GM19397 (cell line): ENCODE measurements at regions not wholly inside any gene's neighbourhood (a gene's known extent, or its start where the extent isn't known, plus 50 kb on each side); places are given as distances from the start of the nearest gene placed in this dataset.

Experiments
- ATAC-seq: cut with Tn5 transposase; IDR thresholded peaks from one replicate; pipeline ENCODE4 v1.9.1; 2021; ENCODE audit warnings: mild to moderate bottlenecking, moderate library complexity; ENCODE audit not compliant: unreplicated experiment

GRCh38 chr18:45298986-45299385 is 316.3 kb upstream of the SLC14A2 start:
- no peak for ATAC-seq

DNA sequence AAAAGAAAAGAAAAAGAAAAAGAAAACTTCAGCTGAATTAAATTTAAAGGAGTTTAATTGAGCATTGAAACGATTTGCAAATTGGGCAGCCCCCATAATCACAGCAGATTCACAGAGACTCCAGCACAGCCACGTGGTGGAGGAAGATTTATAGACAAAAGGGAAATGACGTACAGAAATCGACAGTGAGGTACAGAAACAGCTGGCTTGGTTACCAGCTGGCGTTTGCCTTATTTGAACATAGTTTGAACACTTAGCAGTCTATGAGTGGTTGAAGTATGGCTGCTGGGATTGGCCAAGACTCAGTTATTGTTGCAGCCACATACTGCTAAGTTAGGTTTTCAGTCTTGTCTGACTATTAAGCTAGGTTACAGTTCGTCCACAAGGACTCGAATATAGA is 312.2 kb upstream of the SLC14A2 start:
- no peak for ATAC-seq

- ATAC-seq = no peak
Measured at GRCh38 chr18:45304558-45304957, 310.7 kb upstream of the SLC14A2 start.

- no peak for ATAC-seq
Measured at GRCh38 chr18:45312555-45313126, 302.6 kb upstream of the SLC14A2 start.

DNA sequence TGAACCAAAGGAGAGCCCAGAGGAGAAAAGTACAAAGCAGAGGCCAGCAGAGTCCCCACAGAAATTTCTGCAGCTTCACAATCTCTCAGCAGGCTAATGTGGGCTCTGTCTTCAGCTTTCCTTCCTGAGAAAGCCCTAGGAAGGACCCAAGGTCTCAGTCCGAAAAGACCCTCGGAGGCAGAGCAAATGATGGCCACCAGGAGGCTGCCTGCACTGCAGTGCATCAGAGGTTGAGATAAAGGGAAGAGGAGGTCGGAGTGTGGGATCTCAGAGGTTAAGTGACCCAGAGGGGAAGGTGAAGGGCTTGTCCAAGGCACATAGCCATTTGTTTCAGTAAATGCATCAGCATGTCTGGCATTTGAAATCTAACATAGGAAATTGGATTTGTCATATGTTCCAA is 299.1 kb upstream of the SLC14A2 start:
- no peak for ATAC-seq

- no peak for ATAC-seq
Measured at GRCh38 chr18:45317948-45318640, 297.2 kb upstream of the SLC14A2 start.

- no peak for ATAC-seq
Measured at GRCh38 chr18:45320724-45321123, 294.6 kb upstream of the SLC14A2 start.

GRCh38 chr18:45321520-45321919 is 293.8 kb upstream of the SLC14A2 start:
- no peak for ATAC-seq

DNA sequence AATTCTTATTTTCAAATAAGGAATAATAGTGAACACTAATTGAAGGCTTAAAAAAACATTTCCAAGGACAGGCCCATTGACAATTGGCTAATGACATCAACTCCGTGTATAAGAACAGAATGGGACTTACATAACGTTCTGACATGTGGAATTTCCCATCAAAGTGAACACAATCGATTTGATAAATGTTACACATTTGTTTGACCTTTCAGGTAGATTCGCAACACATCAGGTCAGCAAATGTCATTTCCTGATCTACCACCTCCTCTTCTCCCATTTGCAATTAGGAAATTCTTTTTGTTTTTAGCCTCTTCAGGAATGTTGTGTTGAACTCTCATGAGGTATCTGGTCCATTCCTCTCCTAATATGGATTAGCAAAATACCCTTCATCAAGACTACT is 292.9 kb upstream of the SLC14A2 start:
- ATAC-seq = no peak

DNA sequence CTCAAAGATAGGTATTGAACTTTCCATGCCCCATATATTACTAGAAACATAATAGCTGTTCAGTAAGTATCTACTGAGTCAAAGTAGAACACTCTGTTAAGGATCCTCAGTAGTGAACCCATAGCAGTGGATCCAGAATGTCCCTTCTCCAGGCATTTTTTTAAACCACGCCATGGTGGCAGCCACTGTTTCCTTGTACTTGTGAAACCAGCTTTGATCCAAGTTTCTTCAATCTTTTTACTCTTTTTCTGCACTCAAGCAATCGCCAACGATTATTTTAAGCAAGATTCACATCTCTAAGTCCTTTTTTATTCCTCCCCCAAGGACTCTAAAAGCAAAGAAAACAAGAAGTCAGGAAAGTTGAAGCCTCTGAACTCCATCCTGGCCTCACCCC is 291.2 kb upstream of the SLC14A2 start:
- no peak for ATAC-seq

- no peak for ATAC-seq
Measured at GRCh38 chr18:45324495-45325113, 290.7 kb upstream of the SLC14A2 start.

DNA sequence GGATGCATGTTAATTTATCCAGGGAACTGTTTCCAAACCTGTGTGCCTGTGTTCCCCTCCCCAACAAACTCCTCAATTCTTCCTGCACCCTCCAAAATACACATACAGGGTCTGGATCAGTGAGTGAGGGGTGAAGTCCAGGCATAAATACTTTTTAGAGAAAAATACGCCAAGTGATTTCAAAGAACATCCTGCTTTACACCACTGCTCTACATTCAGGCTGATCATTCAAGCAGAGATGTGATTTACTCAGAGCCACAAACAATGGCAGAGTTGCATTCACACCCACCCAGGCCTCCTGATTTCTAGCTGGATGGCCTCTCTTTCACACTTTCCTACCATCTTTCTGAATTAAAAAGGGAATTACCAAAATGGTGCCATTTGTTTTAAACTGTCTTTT is 289.5 kb upstream of the SLC14A2 start:
- no peak for ATAC-seq

DNA sequence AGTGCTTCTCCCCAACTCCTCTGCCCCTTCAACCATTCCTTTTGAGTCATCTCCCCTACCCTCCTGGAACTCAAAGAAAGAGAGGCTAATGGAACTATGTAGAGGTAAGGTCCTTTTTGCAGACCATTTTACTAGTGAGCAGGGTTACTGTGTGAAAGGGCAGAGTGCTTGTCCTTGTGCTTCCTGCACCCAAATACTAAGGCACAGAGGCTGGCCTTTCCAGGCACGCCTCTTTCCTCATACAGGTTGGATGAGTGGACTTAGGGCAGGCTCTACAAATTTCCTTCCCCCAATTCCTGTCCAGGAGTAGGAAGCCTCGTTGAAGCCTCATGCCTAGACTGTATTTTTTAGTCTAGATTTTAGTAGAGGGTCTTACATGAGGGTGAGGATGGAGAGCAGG is 288.8 kb upstream of the SLC14A2 start:
- ATAC-seq = no peak

DNA sequence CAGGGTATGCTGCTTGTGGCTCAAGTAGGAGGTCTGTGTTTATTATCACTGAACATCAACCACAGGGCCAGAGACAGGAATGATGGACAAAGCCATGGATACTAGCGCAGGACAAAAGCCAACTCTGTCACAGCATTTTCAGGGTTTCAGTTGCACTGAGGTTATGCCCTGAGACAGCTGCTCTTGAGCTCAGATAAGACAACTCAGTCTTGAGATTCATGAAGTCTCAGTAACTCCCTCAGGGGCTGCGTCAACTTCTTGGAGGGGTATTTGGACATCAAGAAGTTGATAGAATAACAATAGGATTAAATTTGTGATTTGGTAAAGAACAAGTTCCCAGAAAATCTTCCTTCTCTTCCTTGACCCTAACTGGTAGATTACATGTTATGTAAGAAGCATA is 287.0 kb upstream of the SLC14A2 start:
- ATAC-seq = no peak

GRCh38 chr18:45328811-45329210 is 286.5 kb upstream of the SLC14A2 start:
- no peak for ATAC-seq

- ATAC-seq = no peak
Measured at GRCh38 chr18:45329316-45329715, 286.0 kb upstream of the SLC14A2 start.

DNA sequence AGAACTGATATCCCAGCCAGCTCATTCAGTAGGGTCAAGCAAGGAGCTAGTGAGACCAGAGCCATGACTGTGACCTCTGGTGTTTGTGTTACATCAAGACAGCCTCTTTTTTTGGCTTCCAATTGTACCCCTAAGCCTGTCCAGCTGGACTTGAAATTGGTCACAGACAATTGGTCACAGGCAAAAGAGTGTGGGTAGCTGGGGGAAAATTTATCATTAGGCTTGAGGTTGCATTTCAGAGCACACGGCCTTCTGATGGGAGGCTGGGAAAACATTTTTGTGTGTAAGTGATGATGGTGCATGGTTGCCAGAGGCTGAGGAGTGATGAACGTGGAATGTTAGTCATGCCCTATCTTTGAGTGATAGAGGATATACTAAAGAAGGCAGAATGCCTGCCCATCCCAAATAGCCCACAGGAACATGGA is 285.1 kb upstream of the SLC14A2 start:
- no peak for ATAC-seq

- no peak for ATAC-seq
Measured at GRCh38 chr18:45332871-45333270, 282.4 kb upstream of the SLC14A2 start.

- no peak for ATAC-seq
Measured at GRCh38 chr18:45334191-45334590, 281.1 kb upstream of the SLC14A2 start.

GRCh38 chr18:45335282-45336043 is 279.8 kb upstream of the SLC14A2 start:
- no peak for ATAC-seq

DNA sequence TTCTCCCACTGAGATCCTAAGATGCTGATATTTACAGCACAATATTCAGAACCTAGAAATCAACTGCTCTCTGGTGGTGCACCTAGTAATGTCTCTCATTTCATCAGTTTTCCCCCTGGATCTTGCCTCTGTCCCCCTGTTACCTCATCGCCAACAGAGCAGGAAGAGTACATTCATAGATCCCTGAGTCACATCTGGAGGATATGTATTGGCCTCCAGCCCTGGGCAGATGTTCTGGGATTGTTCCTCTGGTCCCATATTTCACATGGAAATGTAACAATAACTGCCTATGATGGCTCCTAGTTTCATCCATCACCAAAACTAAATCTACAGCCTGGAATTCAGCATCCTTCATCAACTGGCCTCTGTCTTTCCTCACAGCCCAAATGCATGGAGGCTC is 278.8 kb upstream of the SLC14A2 start:
- ATAC-seq = no peak

- no peak for ATAC-seq
Measured at GRCh38 chr18:45337477-45337876, 277.8 kb upstream of the SLC14A2 start.
